HAP-1 (cell line): ENCODE measurements at regions not wholly inside any gene's neighbourhood (a gene's known extent, or its start where the extent isn't known, plus 50 kb on each side); places are given as distances from the start of the nearest gene placed in this dataset.

Experiments used
- DNase-seq, 2 experiments: peaks; one replicate each; pipeline ENCODE4 v3.0.0-alpha.2; 2016 to 2020; ENCODE audit warnings: low spot score in 2 of 2
- H3K27me3 ChIP-seq: fragments of 250-450 bp; sonication (Bioruptor Pico); 2 replicates; pipeline ENCODE4 v1.5.1; 2020; ENCODE audit warnings: low read depth, mild to moderate bottlenecking, moderate library complexity
- H3K36me3 ChIP-seq: fragments of 250-450 bp; sonication (Bioruptor Pico); replicated peaks from 2 replicates; pipeline ENCODE4 v1.5.1; 2020; ENCODE audit warnings: mild to moderate bottlenecking
- H3K4me1 ChIP-seq: fragments of 250-450 bp; sonication (Bioruptor Pico); 2 replicates; pipeline ENCODE4 v1.5.1; 2020; ENCODE audit warnings: mild to moderate bottlenecking
- H3K4me3 ChIP-seq: fragments of 250-450 bp; sonication (Bioruptor Pico); 2 replicates; pipeline ENCODE4 v1.5.1; 2020; ENCODE audit warnings: mild to moderate bottlenecking, moderate library complexity
- H3K9me3 ChIP-seq: fragments of 250-450 bp; sonication (Bioruptor Pico); 2 replicates; pipeline ENCODE4 v1.5.1; 2020; ENCODE audit warnings: mild to moderate bottlenecking, moderate library complexity
- in situ Hi-C: fragments of 300-500 bp; cut with MboI; formaldehyde crosslinking; loops from 3 replicates; pipeline ENCODE4 v1.14.3; 2020; ENCODE audit warnings: low sequenced_read_pairs, inconsistent platforms, mixed read lengths

- in situ Hi-C loops, result no loop called here
- H3K9me3 ChIP-seq, result no peaks in the 10 kb centered on the region
- H3K27me3 ChIP-seq, result peaks cover 4% of the 10 kb centered on the region; the same call in 1 of the 2 replicates
- no peaks in the 10 kb centered on the region for H3K36me3 ChIP-seq
- H3K4me1 ChIP-seq, result no peaks in the 10 kb centered on the region
- no peak for DNase-seq
- no peak overlapping the region for H3K4me3 ChIP-seq
These were observed 340.3 kb upstream of the SNX7 start for GRCh38 chr1:98321191-98321590.

- in situ Hi-C loops, result no loop called here
- no peak for DNase-seq
- Histone ChIP-seq H3K36me3 (no peaks in the 10 kb centered on the region), H3K4me1 (no peaks in the 10 kb centered on the region), H3K27me3 (no peaks in the 10 kb centered on the region), H3K4me3 (no peak overlapping the region), H3K9me3 (no peaks in the 10 kb centered on the region)
These were observed 345.1 kb upstream of the SNX7 start for GRCh38 chr1:98316286-98316905.

GRCh38 chr1:98315309-98315708 lies 346.2 kb upstream of the SNX7 start:
- no peaks in the 10 kb centered on the region for H3K9me3 ChIP-seq
- in situ Hi-C loops, result no loop called here
- DNase-seq, result no peak
- no peaks in the 10 kb centered on the region for H3K4me1 ChIP-seq
- no peaks in the 10 kb centered on the region for H3K27me3 ChIP-seq
- no peak overlapping the region for H3K4me3 ChIP-seq
- no peaks in the 10 kb centered on the region for H3K36me3 ChIP-seq

- in situ Hi-C loops, result no loop called here
- H3K36me3 ChIP-seq, result no peaks in the 10 kb centered on the region
- H3K4me1 ChIP-seq, result no peaks in the 10 kb centered on the region
- H3K27me3 ChIP-seq, result no peaks in the 10 kb centered on the region
- no peaks in the 10 kb centered on the region for H3K9me3 ChIP-seq
- no peak for DNase-seq
- no peak overlapping the region for H3K4me3 ChIP-seq
These were observed 346.9 kb upstream of the SNX7 start for GRCh38 chr1:98314601-98315000.

- in situ Hi-C loops, result no loop called here
These were observed 354.9 kb upstream of the SNX7 start for GRCh38 chr1:98306517-98307089.

GRCh38 chr1:98305362-98305761 lies 356.2 kb upstream of the SNX7 start:
- Histone ChIP-seq H3K9me3 (no peaks in the 10 kb centered on the region), H3K4me3 (no peak overlapping the region), H3K4me1 (no peaks in the 10 kb centered on the region), H3K36me3 (no peaks in the 10 kb centered on the region), H3K27me3 (no peaks in the 10 kb centered on the region)
- DNase-seq, result no peak
- in situ Hi-C loops, result no loop called here

More at GRCh38 chr1:98306517-98307089, 354.9 kb upstream of the SNX7 start:
- H3K9me3 ChIP-seq, result no peaks in the 10 kb centered on the region
- H3K4me1 ChIP-seq, result no peaks in the 10 kb centered on the region
- H3K36me3 ChIP-seq, result no peaks in the 10 kb centered on the region
- no peaks in the 10 kb centered on the region for H3K27me3 ChIP-seq
- H3K4me3 ChIP-seq, result no peak overlapping the region
- DNase-seq, result no peak

GRCh38 chr1:98304888-98305287 lies 356.6 kb upstream of the SNX7 start:
- DNase-seq, result no peak
- in situ Hi-C loops, result no loop called here
- no peaks in the 10 kb centered on the region for H3K9me3 ChIP-seq
- H3K36me3 ChIP-seq, result no peaks in the 10 kb centered on the region
- H3K27me3 ChIP-seq, result no peaks in the 10 kb centered on the region
- no peak overlapping the region for H3K4me3 ChIP-seq
- H3K4me1 ChIP-seq, result no peaks in the 10 kb centered on the region

- in situ Hi-C loops, result no loop called here
- H3K9me3 ChIP-seq, result no peaks in the 10 kb centered on the region
- no peak for DNase-seq
- H3K4me3 ChIP-seq, result no peak overlapping the region
- no peaks in the 10 kb centered on the region for H3K36me3 ChIP-seq
- H3K4me1 ChIP-seq, result no peaks in the 10 kb centered on the region
- H3K27me3 ChIP-seq, result no peaks in the 10 kb centered on the region
These were observed 361.7 kb upstream of the SNX7 start for GRCh38 chr1:98299861-98300260.

- in situ Hi-C loops, result no loop called here
- DNase-seq, result no peak
- no peaks in the 10 kb centered on the region for H3K36me3 ChIP-seq
- no peaks in the 10 kb centered on the region for H3K27me3 ChIP-seq
- H3K9me3 ChIP-seq, result no peaks in the 10 kb centered on the region
- H3K4me3 ChIP-seq, result no peak overlapping the region
- H3K4me1 ChIP-seq, result no peaks in the 10 kb centered on the region
These were observed 362.2 kb upstream of the SNX7 start for GRCh38 chr1:98299313-98299712.

GRCh38 chr1:98298319-98298718 lies 363.2 kb upstream of the SNX7 start:
- Histone ChIP-seq H3K4me1 (no peaks in the 10 kb centered on the region), H3K36me3 (no peaks in the 10 kb centered on the region), H3K4me3 (no peak overlapping the region), H3K9me3 (no peaks in the 10 kb centered on the region), H3K27me3 (no peaks in the 10 kb centered on the region)
- in situ Hi-C loops, result no loop called here
- no peak for DNase-seq

- H3K36me3 ChIP-seq, result no peaks in the 10 kb centered on the region
- DNase-seq, result no peak
- in situ Hi-C loops, result no loop called here
- H3K27me3 ChIP-seq, result no peaks in the 10 kb centered on the region
- no peaks in the 10 kb centered on the region for H3K4me1 ChIP-seq
- no peak overlapping the region for H3K4me3 ChIP-seq
- no peaks in the 10 kb centered on the region for H3K9me3 ChIP-seq
These were observed 364.8 kb upstream of the SNX7 start for GRCh38 chr1:98296681-98297080.

- no peak for DNase-seq
- in situ Hi-C loops, result no loop called here
- no peaks in the 10 kb centered on the region for H3K27me3 ChIP-seq
These were observed 367.4 kb upstream of the SNX7 start for GRCh38 chr1:98294127-98294526.

GRCh38 chr1:98292994-98293393 lies 368.5 kb upstream of the SNX7 start:
- no peak overlapping the region for H3K4me3 ChIP-seq
- no peaks in the 10 kb centered on the region for H3K9me3 ChIP-seq
- no peak for DNase-seq
- H3K27me3 ChIP-seq, result no peaks in the 10 kb centered on the region
- no peaks in the 10 kb centered on the region for H3K4me1 ChIP-seq
- in situ Hi-C loops, result no loop called here
- H3K36me3 ChIP-seq, result no peaks in the 10 kb centered on the region

More at GRCh38 chr1:98294127-98294526, 367.4 kb upstream of the SNX7 start:
- Histone ChIP-seq H3K9me3 (no peaks in the 10 kb centered on the region), H3K4me1 (no peaks in the 10 kb centered on the region), H3K4me3 (no peak overlapping the region), H3K36me3 (no peaks in the 10 kb centered on the region)

GRCh38 chr1:98289311-98289710 lies 368.5 kb upstream of the DPYD start:
- in situ Hi-C loops, result no loop called here
- no peaks in the 10 kb centered on the region for H3K27me3 ChIP-seq

GRCh38 chr1:98288494-98288893 lies 367.7 kb upstream of the DPYD start:
- DNase-seq, result no peak

More at GRCh38 chr1:98289311-98289710, 368.5 kb upstream of the DPYD start:
- Histone ChIP-seq H3K9me3 (no peaks in the 10 kb centered on the region), H3K36me3 (no peaks in the 10 kb centered on the region), H3K4me1 (no peaks in the 10 kb centered on the region), H3K4me3 (no peak overlapping the region)
- no peak for DNase-seq

More at GRCh38 chr1:98288494-98288893, 367.7 kb upstream of the DPYD start:
- in situ Hi-C loops, result no loop called here
- no peaks in the 10 kb centered on the region for H3K9me3 ChIP-seq
- H3K36me3 ChIP-seq, result no peaks in the 10 kb centered on the region
- H3K4me3 ChIP-seq, result no peak overlapping the region
- no peaks in the 10 kb centered on the region for H3K4me1 ChIP-seq
- no peaks in the 10 kb centered on the region for H3K27me3 ChIP-seq
